Omental fat pad (tissue), 3 donors: ENCODE measurements at regions not wholly inside any gene's neighbourhood (a gene's known extent, or its start where the extent isn't known, plus 50 kb on each side); places are given as distances from the start of the nearest gene placed in this dataset.

Experiments
- ATAC-seq: fragments of 150-250 bp; one replicate; pipeline ENCODE4 v1.9.1; 2016; ENCODE audit warnings: mild to moderate bottlenecking, moderate library complexity; ENCODE audit not compliant: low FRiP score
- DNase-seq: peaks from one replicate; pipeline ENCODE4 v3.0.0-alpha.2; 2019; ENCODE audit warnings: low spot score
- CTCF ChIP-seq, 3 donors: fragments of 450-650 bp; IDR thresholded peaks; one replicate each; pipeline ENCODE4 v1.5.1; 2016 to 2017; ENCODE audit warnings: antibody characterized with exemption in 3 of 3, mild to moderate bottlenecking in 3 of 3, moderate library complexity in 2 of 3

GRCh38 chr5:86118542-86118941, 499.2 kb upstream of the COX7C start:
- TF ChIP-seq CTCF (IDR thresholded peaks at IDR 0.05), result no peak
- DNase-seq (no peak), ATAC-seq (no peak)

DNA sequence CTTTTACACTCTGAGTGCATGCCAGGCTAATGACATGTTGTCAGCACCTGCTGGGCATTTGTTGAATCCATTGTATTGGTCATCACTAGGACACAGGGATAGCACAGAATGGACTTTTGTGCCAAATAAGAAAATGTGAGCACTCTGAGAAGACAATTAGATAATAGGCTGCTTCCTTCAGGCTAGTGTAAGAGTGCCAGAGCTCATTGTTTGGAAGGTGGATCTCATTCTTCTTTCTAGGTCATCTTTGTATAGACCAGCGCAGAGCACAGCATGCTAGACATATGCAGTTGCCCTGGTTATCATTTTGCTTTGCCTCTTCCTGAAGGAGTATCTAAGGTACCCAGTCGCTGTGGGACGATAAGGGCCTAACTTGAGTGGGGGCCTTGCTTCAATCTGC, 493.4 kb upstream of the COX7C start:
- TF ChIP-seq CTCF (IDR thresholded peaks at IDR 0.05), result no peak
- DNase-seq, result no peak
- no peak for ATAC-seq

DNA sequence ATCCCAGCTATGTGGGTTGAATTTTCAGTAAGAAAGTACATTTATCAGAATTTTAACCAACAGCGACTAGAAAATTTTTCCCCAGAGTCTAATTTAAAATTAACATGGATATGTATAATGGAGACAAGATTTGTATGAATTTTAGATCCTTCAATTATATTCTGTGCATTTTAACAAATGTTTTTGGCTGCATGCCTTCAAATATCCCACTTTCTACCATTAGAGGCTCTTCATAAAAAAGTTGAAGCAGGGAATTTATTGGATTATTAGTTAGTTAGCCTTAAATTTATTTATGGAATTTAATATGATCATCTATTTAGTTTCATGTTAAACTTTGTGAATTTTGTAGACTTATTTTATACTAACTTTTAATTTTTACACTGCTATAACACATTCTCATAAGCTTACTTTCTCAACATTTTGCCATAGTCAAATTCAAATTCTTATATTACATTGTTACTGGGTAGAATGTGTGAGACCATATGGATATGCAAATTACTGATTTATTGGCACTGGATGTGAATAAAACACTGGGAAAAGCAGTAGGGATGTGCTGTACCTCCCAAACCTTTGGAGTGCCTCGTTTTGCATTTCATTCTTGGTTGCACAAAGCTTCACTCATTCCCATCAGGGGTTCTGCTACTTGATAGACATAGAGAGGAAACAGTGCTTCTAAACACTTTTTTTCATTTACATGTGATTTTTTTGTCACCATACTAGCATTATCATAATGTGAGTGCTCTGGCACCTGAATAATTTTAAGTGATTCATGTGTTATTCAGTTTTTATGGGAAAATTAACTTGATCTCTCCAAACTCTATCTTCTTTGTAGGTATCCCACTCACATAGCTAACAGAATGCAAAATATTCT, 491.8 kb upstream of the COX7C start:
- TF ChIP-seq CTCF (IDR thresholded peaks at IDR 0.05), result no peak
- ATAC-seq, result no peak

DNA sequence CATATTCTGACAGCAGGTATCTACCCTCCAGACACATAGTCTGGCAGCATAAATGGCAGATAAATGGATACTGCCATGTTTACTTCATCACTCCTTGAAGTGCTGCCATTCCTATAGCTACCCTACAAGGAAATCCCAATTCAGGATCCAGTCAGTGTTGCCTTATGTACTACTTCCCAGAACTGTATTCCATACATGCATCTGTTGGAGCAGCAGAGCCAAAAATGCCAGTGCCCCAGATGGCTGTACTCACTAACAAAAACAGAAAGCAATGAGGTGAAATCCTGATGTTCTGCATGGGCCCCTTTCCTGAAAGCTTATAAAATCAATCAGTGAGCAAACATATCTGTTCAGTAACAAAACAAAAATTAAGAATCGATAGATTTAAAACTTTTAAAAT, 490.0 kb upstream of the COX7C start:
- ATAC-seq (no peak), DNase-seq (no peak)
- TF ChIP-seq CTCF (IDR thresholded peaks at IDR 0.05), result no peak

More for the DNA sequence above, 491.8 kb upstream of the COX7C start:
- no peak for DNase-seq

DNA sequence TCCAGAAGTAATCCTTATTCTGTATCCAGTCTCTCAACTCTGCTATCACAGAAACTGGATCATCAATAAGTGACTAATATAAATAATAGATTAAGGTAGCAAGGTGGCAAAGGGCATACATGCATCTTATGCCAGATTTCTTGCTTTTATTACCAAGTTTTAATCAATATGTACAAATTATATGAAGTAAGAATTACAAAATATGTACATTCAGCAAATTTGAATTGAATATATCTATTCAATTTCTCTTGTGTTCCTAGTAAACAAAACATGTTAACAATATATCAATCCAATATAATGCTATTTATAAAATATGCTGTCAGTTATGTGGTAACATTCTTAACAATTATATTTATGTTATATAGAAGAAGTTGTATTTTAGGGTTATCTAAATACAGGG, 488.7 kb upstream of the COX7C start:
- DNase-seq (no peak), ATAC-seq (no peak)
- no peak for TF ChIP-seq CTCF (IDR thresholded peaks at IDR 0.05)

- DNase-seq (no peak), ATAC-seq (no peak)
- TF ChIP-seq CTCF (IDR thresholded peaks at IDR 0.05), result no peak
These were observed 480.4 kb upstream of the COX7C start for GRCh38 chr5:86137297-86137696.

GRCh38 chr5:86143837-86144236, 473.9 kb upstream of the COX7C start:
- DNase-seq, result no peak
- no peak for TF ChIP-seq CTCF (IDR thresholded peaks at IDR 0.05)
- no peak for ATAC-seq
